ENCODE measurements at regions not wholly inside any gene's neighbourhood (a gene's known extent, or its start where the extent isn't known, plus 50 kb on each side); places are given as distances from the start of the nearest gene placed in this dataset.

- no peaks in the 10 kb centered on the region for H3K4me1 ChIP-seq
- H3K36me3 ChIP-seq, result no peaks in the 10 kb centered on the region
- intact Hi-C loops (cut with DNase I; ENCODE audit: low total_unique reads), result no loop called here
- H3K27ac ChIP-seq, result no peak overlapping the region
- no peaks in the 10 kb centered on the region for H3K27me3 ChIP-seq
- no peak overlapping the region for H3K4me3 ChIP-seq
- no peaks in the 10 kb centered on the region for H3K9me3 ChIP-seq
- DNase-seq, result no peak
- TF ChIP-seq CTCF (IDR thresholded peaks at IDR 0.05), result no peak
Measured at GRCh38 chr4:114103908-114104307, 124.5 kb upstream of the ARSJ start.

GRCh38 chr4:114108869-114109268, 129.4 kb upstream of the ARSJ start:
- no peaks in the 10 kb centered on the region for H3K9me3 ChIP-seq
- no peaks in the 10 kb centered on the region for H3K4me1 ChIP-seq
- no peak for DNase-seq
- intact Hi-C loops (cut with DNase I; ENCODE audit: low total_unique reads), result no loop called here
- H3K27ac ChIP-seq, result no peak overlapping the region
- H3K36me3 ChIP-seq, result no peaks in the 10 kb centered on the region
- H3K4me3 ChIP-seq, result no peak overlapping the region
- no peaks in the 10 kb centered on the region for H3K27me3 ChIP-seq
- TF ChIP-seq CTCF (IDR thresholded peaks at IDR 0.05), result no peak

- intact Hi-C loops (cut with DNase I; ENCODE audit: low total_unique reads), result no loop called here
- H3K9me3 ChIP-seq, result no peaks in the 10 kb centered on the region
- no peak for DNase-seq
- no peaks in the 10 kb centered on the region for H3K4me1 ChIP-seq
- no peaks in the 10 kb centered on the region for H3K27me3 ChIP-seq
- no peak overlapping the region for H3K27ac ChIP-seq
- TF ChIP-seq CTCF (IDR thresholded peaks at IDR 0.05), result no peak
- no peak overlapping the region for H3K4me3 ChIP-seq
- H3K36me3 ChIP-seq, result no peaks in the 10 kb centered on the region
Measured at GRCh38 chr4:114109776-114110175, 130.3 kb upstream of the ARSJ start.

- TF ChIP-seq CTCF (IDR thresholded peaks at IDR 0.05), result no peak
- no peak for DNase-seq
- Histone ChIP-seq H3K27ac (no peak overlapping the region), H3K27me3 (no peaks in the 10 kb centered on the region), H3K4me3 (no peak overlapping the region), H3K36me3 (no peaks in the 10 kb centered on the region), H3K4me1 (no peaks in the 10 kb centered on the region), H3K9me3 (no peaks in the 10 kb centered on the region)
- intact Hi-C loops (cut with DNase I; ENCODE audit: low total_unique reads), result no loop called here
Measured at GRCh38 chr4:114115526-114115925, 136.1 kb upstream of the ARSJ start.

- no peaks in the 10 kb centered on the region for H3K27me3 ChIP-seq
- H3K4me1 ChIP-seq, result no peaks in the 10 kb centered on the region
- intact Hi-C loops (cut with DNase I; ENCODE audit: low total_unique reads), result no loop called here
- TF ChIP-seq CTCF (IDR thresholded peaks at IDR 0.05), result no peak
- no peak for DNase-seq
- H3K4me3 ChIP-seq, result no peak overlapping the region
- no peak overlapping the region for H3K27ac ChIP-seq
- no peaks in the 10 kb centered on the region for H3K9me3 ChIP-seq
- no peaks in the 10 kb centered on the region for H3K36me3 ChIP-seq
Measured at GRCh38 chr4:114116861-114117260, 137.4 kb upstream of the ARSJ start.

- Histone ChIP-seq H3K27me3 (no peaks in the 10 kb centered on the region), H3K4me3 (no peak overlapping the region), H3K9me3 (no peaks in the 10 kb centered on the region), H3K27ac (no peak overlapping the region), H3K36me3 (no peaks in the 10 kb centered on the region), H3K4me1 (no peaks in the 10 kb centered on the region)
- DNase-seq, result no peak
- intact Hi-C loops (cut with DNase I; ENCODE audit: low total_unique reads), result no loop called here
- no peak for TF ChIP-seq CTCF (IDR thresholded peaks at IDR 0.05)
Measured at GRCh38 chr4:114121221-114121620, 141.8 kb upstream of the ARSJ start.

Data from tibial artery (tissue), 4 donors.